ENCODE measurements at regions not wholly inside any gene's neighbourhood (a gene's known extent, or its start where the extent isn't known, plus 50 kb on each side); places are given as distances from the start of the nearest gene placed in this dataset.

DNA sequence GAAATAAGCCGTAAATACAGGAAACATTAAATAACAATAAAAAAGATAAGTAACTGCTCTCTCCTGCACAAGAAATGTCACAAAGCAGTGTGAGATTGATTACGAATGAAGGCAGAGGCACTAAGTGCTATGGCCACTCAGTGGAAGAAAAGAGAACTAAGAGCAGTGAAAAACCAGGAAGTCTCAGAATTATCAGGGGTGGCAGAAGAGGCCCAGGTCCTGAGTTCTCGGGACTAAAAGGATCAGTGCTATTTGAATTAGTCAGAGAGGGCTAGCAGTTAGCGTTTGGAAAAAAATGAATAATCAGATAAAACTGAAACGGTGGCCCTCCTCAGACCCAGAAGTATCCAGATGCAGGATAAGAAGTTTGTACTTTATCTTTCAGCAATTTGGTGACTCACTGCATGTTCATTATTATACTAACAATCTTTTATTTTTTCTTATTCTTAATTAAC lies 367.1 kb downstream of the ZEB2 start:
- DNase-seq: no peak

- DNase-seq: no peak
These were observed 368.1 kb downstream of the ZEB2 start for GRCh38 chr2:144151851-144152250.

- DNase-seq: no peak
These were observed 368.5 kb downstream of the ZEB2 start for GRCh38 chr2:144151405-144151804.

GRCh38 chr2:144147356-144147755 lies 372.6 kb downstream of the ZEB2 start:
- DNase-seq: no peak

DNA sequence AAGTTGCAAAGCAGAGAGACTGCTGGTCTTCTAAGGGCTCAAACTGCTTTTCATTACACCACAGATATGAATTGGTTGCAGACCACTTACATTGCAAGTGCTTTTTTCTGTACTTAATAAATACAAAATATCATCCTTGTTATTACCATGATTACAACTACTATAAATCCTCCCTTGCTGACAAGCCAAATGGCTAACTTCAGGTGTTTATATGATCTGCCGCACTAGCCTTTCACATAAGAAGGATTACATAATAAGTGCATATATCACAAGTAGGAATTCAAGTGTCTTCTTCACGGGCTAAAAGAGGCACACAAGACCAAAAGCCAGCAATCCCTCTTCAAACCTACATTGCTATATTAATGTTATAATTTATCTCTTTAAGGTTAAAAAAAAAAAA lies 373.0 kb downstream of the ZEB2 start:
- no peak for DNase-seq

DNA sequence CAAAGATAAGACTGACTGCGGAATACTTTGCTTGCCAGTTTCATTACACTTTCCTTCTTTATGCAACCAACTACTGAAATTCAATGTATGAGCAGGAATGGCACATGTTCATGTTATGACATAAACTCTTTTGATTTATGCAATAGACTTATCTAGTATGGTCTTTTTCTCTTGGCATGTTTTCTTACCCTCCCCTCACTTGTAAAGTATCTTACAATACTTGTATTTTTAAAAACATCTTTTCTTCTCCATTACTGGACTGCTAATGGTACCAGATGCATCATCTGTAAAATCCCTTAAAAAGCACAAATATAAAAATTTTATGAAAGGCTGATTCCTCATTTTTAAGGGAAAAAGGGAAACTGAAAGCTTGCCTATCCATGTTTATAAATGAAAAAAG lies 373.8 kb downstream of the ZEB2 start:
- no peak for DNase-seq

DNA sequence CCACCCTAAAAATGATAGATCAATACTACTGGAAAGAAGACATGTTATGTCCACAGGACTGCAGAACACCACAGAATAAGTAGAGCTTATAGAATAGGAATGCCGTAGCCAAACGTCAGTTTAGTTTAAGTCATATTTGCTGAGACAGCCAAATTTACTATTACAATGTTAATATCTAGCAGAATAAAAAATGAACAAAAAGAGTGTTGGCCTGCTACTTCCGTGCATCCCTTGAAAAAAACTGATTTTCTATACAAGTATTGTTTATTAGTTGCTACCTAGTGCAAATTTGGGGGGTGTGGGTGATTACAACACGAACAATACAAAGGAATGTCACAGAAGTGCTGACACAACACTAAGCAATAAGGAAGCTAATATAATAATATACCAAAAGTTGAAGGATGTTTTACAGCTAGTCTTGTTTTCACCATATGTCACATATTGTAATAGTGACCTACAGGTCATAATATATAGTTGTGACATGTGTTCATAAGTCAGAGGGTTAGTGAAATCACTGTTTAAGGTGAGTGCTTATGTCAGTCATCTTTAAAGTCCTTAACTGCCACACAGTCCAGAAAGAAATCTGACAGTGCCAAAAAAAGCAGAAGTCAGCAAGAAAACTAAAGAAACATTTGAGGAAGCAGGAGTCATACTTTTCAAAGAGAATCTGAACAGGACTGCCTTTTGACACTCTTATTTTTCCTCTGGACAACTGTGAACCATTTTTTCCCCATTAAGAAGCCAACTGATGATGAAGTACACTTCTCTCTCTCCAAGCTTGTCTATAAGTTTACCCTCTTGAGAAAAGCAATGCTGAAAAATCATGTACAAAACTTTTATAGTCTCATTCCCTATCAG lies 376.4 kb downstream of the ZEB2 start:
- DNase-seq: peak; percentile 2

GRCh38 chr2:144140891-144141290 lies 379.0 kb downstream of the ZEB2 start:
- no peak for DNase-seq

DNA sequence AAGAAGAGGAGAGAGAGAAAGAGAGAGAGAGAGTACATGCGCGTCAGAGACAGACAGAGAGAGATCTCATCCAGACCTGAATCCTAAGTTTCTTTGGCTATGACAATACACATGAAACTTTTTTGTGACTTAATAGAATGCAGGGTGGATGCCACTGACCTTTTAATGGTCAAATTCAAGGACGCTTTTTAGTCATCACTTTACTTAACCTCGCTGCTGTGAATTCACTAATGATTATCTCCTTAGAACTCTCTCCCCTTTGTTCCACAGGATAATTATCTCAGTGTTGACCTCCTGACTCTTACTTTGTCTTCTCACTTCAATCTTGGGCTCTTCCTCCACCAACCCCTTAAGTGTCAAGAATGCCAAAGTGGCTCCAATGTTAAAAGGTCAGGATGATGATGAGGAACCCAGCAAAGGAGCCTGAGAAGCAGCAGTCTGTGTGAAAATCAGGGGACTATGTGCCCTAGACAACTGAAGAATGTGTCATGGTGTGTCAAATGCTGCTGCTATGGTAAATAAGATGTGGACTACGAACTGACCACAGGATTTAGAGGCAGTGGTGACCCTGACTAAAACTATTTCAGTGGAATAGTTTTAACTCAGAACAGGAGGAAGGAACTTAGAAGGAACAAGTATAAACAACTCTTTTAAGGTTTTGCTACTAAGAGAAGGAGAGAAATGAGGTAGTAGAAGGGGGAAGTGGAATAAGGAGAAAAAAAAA lies 382.1 kb downstream of the ZEB2 start:
- DNase-seq: no peak

DNA sequence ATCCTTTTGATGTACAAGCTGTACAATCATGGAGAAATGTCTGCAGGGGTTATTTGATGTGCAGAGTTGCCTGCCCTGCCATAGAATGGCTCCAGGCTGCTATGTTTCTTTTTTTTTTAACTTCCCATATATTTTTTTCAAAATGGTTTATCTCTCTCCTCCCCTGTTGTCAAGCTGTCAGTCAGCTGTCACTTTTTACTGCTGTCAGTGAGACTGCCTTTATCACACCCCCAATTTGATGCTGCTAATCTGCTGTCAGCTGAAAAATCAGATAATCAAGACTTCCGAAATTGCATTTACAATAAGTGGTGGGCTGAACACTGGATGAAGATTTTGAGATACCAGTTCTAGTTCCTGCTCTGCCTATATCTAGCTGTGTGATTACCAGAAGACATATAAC lies 382.6 kb downstream of the ZEB2 start:
- DNase-seq: no peak

- no peak for DNase-seq
These were observed 383.5 kb downstream of the ZEB2 start for GRCh38 chr2:144136297-144137010.

GRCh38 chr2:144133936-144134665 lies 385.8 kb downstream of the ZEB2 start:
- no peak for DNase-seq

- DNase-seq: no peak
These were observed 387.6 kb downstream of the ZEB2 start for GRCh38 chr2:144132357-144132756.

GRCh38 chr2:144131042-144131441 lies 388.9 kb downstream of the ZEB2 start:
- no peak for DNase-seq

DNA sequence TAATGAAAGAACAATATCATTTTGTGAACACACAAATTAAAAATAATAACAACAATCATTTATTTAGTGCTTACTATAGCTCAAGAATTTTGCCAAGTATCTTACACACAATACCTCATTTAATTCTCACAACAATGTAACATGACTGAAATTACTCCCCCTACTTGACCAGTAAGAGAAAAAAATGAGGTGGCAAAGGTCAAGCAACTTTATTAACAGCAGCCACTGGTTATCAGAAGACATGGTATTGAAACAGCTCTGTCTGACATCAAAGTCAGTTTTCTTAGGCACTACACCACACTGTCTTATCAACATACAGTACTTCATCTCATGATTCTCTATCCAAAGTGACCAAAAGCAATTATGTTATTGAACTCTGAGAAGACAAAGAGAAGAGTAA lies 389.4 kb downstream of the ZEB2 start:
- no peak for DNase-seq

DNA sequence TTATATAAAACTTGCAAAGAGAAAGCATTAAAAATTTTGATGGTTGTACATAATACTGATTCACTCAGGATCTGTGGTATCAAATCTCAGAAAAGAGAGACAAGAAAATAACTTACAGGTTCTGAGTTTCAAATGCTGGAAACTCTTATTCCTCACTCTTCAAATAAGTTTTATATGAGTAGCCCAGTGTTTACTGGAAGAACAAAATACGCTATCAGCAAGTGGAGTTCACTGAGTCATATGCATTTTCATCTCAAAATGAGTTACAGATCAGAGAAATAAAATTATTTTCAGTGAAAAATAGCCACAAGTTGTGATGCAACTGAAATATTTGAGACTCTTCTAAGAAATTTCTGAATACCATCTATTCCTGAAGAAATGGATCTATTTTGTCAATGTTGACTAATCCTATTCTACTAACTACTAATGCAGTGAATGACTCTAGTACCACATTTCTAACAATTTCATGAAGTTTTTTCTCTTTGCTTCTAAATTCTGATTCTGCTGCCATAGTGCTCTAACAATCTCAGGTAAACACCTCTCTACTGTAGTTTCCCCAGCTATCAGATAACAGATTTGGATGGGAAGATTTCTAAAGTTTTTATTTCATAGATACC lies 391.7 kb downstream of the ZEB2 start:
- DNase-seq: no peak

- DNase-seq: no peak
These were observed 392.2 kb downstream of the ZEB2 start for GRCh38 chr2:144127693-144128092.

- DNase-seq: no peak
These were observed 393.6 kb downstream of the ZEB2 start for GRCh38 chr2:144126302-144126701.

GRCh38 chr2:144125751-144126150 lies 394.2 kb downstream of the ZEB2 start:
- DNase-seq: no peak

DNA sequence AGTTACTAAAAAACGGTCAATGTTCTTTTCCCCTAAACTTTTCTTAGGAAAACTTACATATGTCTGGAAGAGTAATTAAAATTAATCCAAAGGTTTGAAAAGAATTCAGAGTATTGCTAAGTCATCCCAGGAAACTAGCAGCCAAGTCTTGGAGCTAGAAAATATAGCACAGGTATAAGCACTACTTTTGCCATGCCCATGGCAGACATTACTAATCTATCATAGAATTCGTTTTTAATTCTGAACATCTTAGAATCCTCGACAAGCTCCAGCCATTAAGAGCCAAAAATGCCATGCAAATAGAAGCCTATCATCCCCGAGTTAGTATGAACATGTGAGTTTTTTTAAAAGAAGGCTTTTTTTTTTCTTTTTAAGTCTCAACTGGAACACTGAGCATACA lies 395.0 kb downstream of the ZEB2 start:
- DNase-seq: no peak

DNA sequence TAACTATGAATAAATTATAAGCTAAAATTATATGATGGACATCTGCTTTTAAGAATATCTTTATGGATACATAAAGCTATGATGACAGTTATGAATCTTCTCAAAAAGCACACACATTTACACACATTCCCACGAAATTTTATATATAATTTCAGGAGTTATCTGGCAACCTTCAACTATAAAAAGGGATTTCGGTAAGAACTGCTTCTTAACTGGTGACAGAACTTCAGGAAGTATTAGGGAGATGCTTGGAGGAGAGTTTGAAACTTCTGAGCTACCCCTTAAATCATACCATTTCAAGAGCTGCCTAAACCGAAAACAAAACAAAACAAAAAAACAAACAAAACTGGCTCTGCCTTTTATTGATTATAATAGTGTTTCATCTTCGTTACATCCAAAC lies 399.4 kb downstream of the ZEB2 start:
- no peak for DNase-seq

DNA sequence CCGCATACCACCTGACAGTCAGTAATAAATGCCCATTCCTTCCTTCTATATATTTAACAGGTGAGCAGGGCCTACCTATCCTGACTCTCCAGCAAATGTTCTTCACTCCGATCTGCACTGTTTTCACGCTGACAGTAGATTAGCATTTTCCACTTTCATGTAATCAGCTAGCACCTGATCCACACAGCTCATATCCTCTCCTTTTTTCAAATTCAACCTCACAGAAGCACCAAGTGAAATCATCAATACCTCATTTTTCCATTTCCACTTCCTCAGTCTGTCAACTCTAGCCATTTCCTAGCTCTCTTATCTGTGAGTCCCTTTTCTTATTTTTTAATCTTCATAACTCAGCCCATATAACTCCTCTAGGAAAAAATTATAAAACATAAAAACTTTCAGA lies 402.8 kb downstream of the ZEB2 start:
- DNase-seq: no peak
